ENCODE measurements at regions not wholly inside any gene's neighbourhood (a gene's known extent, or its start where the extent isn't known, plus 50 kb on each side); places are given as distances from the start of the nearest gene placed in this dataset.

DNA sequence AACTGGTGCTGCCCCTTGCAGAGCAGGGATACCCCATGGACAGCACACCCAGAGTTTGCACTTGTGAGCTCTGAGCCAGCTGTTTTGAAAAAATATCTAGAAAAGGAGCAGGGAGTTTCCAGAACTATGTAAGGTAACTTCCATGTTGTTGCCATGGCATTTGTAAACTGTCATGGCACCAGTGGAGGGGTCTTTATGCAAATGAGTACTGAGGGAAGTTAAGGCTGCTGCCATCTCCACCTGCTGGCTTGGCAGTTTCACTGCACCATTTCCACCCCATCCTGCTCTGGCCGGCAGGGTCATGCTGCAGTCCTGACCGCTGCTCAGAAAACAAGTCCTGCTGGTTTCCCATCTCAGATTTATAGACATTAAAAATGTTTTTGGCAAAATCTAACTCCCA, 52.3 kb upstream of the SNTG2 start:
- H3K79me2 ChIP-seq (ENCODE audit: control insufficient read depth, insufficient read depth, low read length, unreplicated experiment), result no peaks in the 10 kb centered on the region
- no peak overlapping the region for H3K27ac ChIP-seq (ENCODE audit: low read depth, low read length)
- H3K4me3 ChIP-seq (ENCODE audit: low read depth, low read length), result no peak overlapping the region
- no peaks in the 10 kb centered on the region for H3K27me3 ChIP-seq (ENCODE audit: insufficient read depth, low read length)
- no peaks in the 10 kb centered on the region for H3K4me1 ChIP-seq (ENCODE audit: control insufficient read depth, insufficient read depth, low read length, unreplicated experiment)
- H3K36me3 ChIP-seq (ENCODE audit: insufficient read depth, low read length), result no peaks in the 10 kb centered on the region
- H2AFZ ChIP-seq (ENCODE audit: low read length, unreplicated experiment), result no peak overlapping the region

DNA sequence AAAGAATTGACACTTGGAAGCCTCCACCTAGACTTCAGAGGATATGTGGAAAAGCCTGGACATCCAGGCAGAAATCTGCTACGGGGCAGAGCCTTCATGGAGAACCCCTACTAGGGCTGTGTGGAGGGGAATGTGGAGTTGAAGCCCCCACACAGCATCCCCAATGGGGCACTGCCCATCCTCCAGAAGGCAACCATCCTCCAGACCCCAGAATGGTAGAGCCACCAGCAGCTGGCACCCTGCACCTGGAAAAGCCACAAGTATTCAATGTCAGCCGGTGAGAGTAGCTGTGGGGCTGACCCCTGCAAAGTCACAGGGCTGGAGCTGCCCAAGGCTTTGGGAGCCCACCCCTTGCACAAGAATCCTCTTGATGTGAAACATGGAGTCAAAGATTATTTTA, 53.6 kb upstream of the SNTG2 start:
- Histone ChIP-seq H3K79me2 (ENCODE audit: control insufficient read depth, insufficient read depth, low read length, unreplicated experiment) (no peaks in the 10 kb centered on the region), H3K4me1 (ENCODE audit: control insufficient read depth, insufficient read depth, low read length, unreplicated experiment) (no peaks in the 10 kb centered on the region), H3K27me3 (ENCODE audit: insufficient read depth, low read length) (no peaks in the 10 kb centered on the region), H3K36me3 (ENCODE audit: insufficient read depth, low read length) (no peaks in the 10 kb centered on the region), H3K4me3 (ENCODE audit: low read depth, low read length) (no peak overlapping the region), H3K27ac (ENCODE audit: low read depth, low read length) (no peak overlapping the region), H2AFZ (ENCODE audit: low read length, unreplicated experiment) (no peak overlapping the region)

DNA sequence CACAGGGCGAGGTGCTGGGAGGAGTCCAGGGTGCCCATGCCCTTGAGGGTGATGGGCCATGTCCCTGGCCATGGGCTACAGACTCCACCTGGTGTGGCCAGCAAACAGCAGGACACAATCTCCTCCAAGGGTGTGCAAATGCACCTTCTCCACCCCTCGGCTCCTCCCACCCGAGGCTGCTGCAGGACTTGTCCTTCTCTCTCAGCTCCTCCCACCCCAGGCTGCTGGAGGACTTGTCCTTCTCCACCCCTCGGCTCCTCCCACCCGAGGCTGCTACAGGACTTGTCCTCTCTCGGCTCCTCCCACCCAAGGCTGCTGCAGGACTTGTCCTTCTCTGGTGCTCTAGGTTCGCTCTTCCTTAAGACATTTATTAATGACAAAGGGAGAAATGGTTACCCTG, 57.3 kb upstream of the SNTG2 start:
- no peaks in the 10 kb centered on the region for H3K4me1 ChIP-seq (ENCODE audit: control insufficient read depth, insufficient read depth, low read length, unreplicated experiment)
- no peaks in the 10 kb centered on the region for H3K27me3 ChIP-seq (ENCODE audit: insufficient read depth, low read length)
- H3K36me3 ChIP-seq (ENCODE audit: insufficient read depth, low read length), result no peaks in the 10 kb centered on the region
- H3K4me3 ChIP-seq (ENCODE audit: low read depth, low read length), result no peak overlapping the region
- no peak overlapping the region for H3K27ac ChIP-seq (ENCODE audit: low read depth, low read length)
- H2AFZ ChIP-seq (ENCODE audit: low read length, unreplicated experiment), result no peak overlapping the region
- H3K79me2 ChIP-seq (ENCODE audit: control insufficient read depth, insufficient read depth, low read length, unreplicated experiment), result no peaks in the 10 kb centered on the region

- no peak overlapping the region for H3K4me3 ChIP-seq (ENCODE audit: low read depth, low read length)
- no peak overlapping the region for H3K27ac ChIP-seq (ENCODE audit: low read depth, low read length)
- H2AFZ ChIP-seq (ENCODE audit: low read length, unreplicated experiment), result no peak overlapping the region
- no peaks in the 10 kb centered on the region for H3K4me1 ChIP-seq (ENCODE audit: control insufficient read depth, insufficient read depth, low read length, unreplicated experiment)
- H3K79me2 ChIP-seq (ENCODE audit: control insufficient read depth, insufficient read depth, low read length, unreplicated experiment), result no peaks in the 10 kb centered on the region
- H3K36me3 ChIP-seq (ENCODE audit: insufficient read depth, low read length), result no peaks in the 10 kb centered on the region
- no peaks in the 10 kb centered on the region for H3K27me3 ChIP-seq (ENCODE audit: insufficient read depth, low read length)
Observed at GRCh38 chr2:892892-893291, 57.8 kb upstream of the SNTG2 start.

DNA sequence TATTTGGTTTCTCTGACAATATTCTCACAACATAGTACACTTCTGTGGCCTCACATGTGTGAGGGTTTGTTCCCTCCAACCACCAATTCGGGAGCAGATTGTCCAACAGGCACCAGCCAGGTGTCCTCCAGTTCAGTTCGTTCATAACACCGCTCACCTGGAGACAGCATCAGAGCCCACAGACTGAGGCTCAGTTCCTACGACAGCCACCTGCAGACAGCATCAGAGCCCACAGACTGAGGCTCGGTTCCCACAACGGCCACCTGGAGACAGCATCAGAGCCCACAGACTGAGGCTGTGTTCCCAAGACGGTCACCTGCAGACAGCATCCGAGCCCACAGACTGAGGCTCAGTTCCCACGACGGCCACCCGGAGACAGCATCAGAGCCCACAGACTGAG, 58.2 kb upstream of the SNTG2 start:
- Histone ChIP-seq H2AFZ (ENCODE audit: low read length, unreplicated experiment) (no peak overlapping the region), H3K4me1 (ENCODE audit: control insufficient read depth, insufficient read depth, low read length, unreplicated experiment) (no peaks in the 10 kb centered on the region), H3K27me3 (ENCODE audit: insufficient read depth, low read length) (no peaks in the 10 kb centered on the region), H3K36me3 (ENCODE audit: insufficient read depth, low read length) (no peaks in the 10 kb centered on the region), H3K27ac (ENCODE audit: low read depth, low read length) (no peak overlapping the region), H3K79me2 (ENCODE audit: control insufficient read depth, insufficient read depth, low read length, unreplicated experiment) (no peaks in the 10 kb centered on the region), H3K4me3 (ENCODE audit: low read depth, low read length) (no peak overlapping the region)

- no peak overlapping the region for H2AFZ ChIP-seq (ENCODE audit: low read length, unreplicated experiment)
- H3K79me2 ChIP-seq (ENCODE audit: control insufficient read depth, insufficient read depth, low read length, unreplicated experiment), result no peaks in the 10 kb centered on the region
- no peak overlapping the region for H3K4me3 ChIP-seq (ENCODE audit: low read depth, low read length)
- H3K27ac ChIP-seq (ENCODE audit: low read depth, low read length), result no peak overlapping the region
- no peaks in the 10 kb centered on the region for H3K36me3 ChIP-seq (ENCODE audit: insufficient read depth, low read length)
- no peaks in the 10 kb centered on the region for H3K4me1 ChIP-seq (ENCODE audit: control insufficient read depth, insufficient read depth, low read length, unreplicated experiment)
- H3K27me3 ChIP-seq (ENCODE audit: insufficient read depth, low read length), result no peaks in the 10 kb centered on the region
Observed at GRCh38 chr2:891734-892133, 58.9 kb upstream of the SNTG2 start.

GRCh38 chr2:890791-891190, 59.9 kb upstream of the SNTG2 start:
- Histone ChIP-seq H3K79me2 (ENCODE audit: control insufficient read depth, insufficient read depth, low read length, unreplicated experiment) (no peaks in the 10 kb centered on the region), H3K4me1 (ENCODE audit: control insufficient read depth, insufficient read depth, low read length, unreplicated experiment) (no peaks in the 10 kb centered on the region), H3K27ac (ENCODE audit: low read depth, low read length) (no peak overlapping the region), H3K36me3 (ENCODE audit: insufficient read depth, low read length) (no peaks in the 10 kb centered on the region), H3K27me3 (ENCODE audit: insufficient read depth, low read length) (no peaks in the 10 kb centered on the region), H3K4me3 (ENCODE audit: low read depth, low read length) (no peak overlapping the region), H2AFZ (ENCODE audit: low read length, unreplicated experiment) (no peak overlapping the region)

- no peaks in the 10 kb centered on the region for H3K36me3 ChIP-seq (ENCODE audit: insufficient read depth, low read length)
- no peaks in the 10 kb centered on the region for H3K27me3 ChIP-seq (ENCODE audit: insufficient read depth, low read length)
- H3K4me1 ChIP-seq (ENCODE audit: control insufficient read depth, insufficient read depth, low read length, unreplicated experiment), result no peaks in the 10 kb centered on the region
- no peaks in the 10 kb centered on the region for H3K79me2 ChIP-seq (ENCODE audit: control insufficient read depth, insufficient read depth, low read length, unreplicated experiment)
- no peak overlapping the region for H3K27ac ChIP-seq (ENCODE audit: low read depth, low read length)
- H2AFZ ChIP-seq (ENCODE audit: low read length, unreplicated experiment), result no peak overlapping the region
- no peak overlapping the region for H3K4me3 ChIP-seq (ENCODE audit: low read depth, low read length)
Observed at GRCh38 chr2:890214-890613, 60.4 kb upstream of the SNTG2 start.

GRCh38 chr2:888906-889566, 61.6 kb upstream of the SNTG2 start:
- no peaks in the 10 kb centered on the region for H3K79me2 ChIP-seq (ENCODE audit: control insufficient read depth, insufficient read depth, low read length, unreplicated experiment)
- no peaks in the 10 kb centered on the region for H3K27me3 ChIP-seq (ENCODE audit: insufficient read depth, low read length)
- H3K4me3 ChIP-seq (ENCODE audit: low read depth, low read length), result no peak overlapping the region
- H3K4me1 ChIP-seq (ENCODE audit: control insufficient read depth, insufficient read depth, low read length, unreplicated experiment), result no peaks in the 10 kb centered on the region
- no peak overlapping the region for H3K27ac ChIP-seq (ENCODE audit: low read depth, low read length)
- no peaks in the 10 kb centered on the region for H3K36me3 ChIP-seq (ENCODE audit: insufficient read depth, low read length)
- H2AFZ ChIP-seq (ENCODE audit: low read length, unreplicated experiment), result no peak overlapping the region

DNA sequence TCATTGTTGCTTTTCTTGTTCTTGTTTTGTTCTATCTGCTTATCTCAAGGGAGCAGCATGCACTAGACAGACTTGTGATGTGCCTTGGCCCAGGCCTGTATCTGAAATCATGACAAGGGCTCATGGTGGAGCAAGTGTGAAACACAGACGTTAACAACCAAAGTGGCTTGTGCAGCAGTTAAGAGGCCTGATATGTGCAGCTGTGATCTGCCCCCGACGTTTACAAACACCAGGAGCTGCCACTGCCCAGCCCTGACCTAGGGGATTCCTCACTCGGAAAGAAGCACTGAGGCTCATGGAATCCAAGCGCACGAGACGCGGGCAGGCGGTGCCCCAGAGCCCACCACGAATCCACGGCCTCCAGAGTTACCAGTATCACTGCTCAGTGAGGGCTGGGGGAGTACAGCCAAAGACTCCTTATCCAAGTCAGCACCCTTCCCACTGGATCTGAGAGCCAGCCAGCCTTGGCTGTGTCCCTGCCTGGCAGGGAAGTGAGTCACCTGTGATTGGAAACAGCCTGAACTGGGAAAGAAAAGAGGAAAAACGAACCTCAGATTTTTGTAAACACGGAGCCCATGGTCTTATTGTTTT, 62.3 kb upstream of the SNTG2 start:
- no peaks in the 10 kb centered on the region for H3K79me2 ChIP-seq (ENCODE audit: control insufficient read depth, insufficient read depth, low read length, unreplicated experiment)
- no peak overlapping the region for H3K4me3 ChIP-seq (ENCODE audit: low read depth, low read length)
- no peaks in the 10 kb centered on the region for H3K27me3 ChIP-seq (ENCODE audit: insufficient read depth, low read length)
- H3K27ac ChIP-seq (ENCODE audit: low read depth, low read length), result no peak overlapping the region
- no peak overlapping the region for H2AFZ ChIP-seq (ENCODE audit: low read length, unreplicated experiment)
- no peaks in the 10 kb centered on the region for H3K4me1 ChIP-seq (ENCODE audit: control insufficient read depth, insufficient read depth, low read length, unreplicated experiment)
- no peaks in the 10 kb centered on the region for H3K36me3 ChIP-seq (ENCODE audit: insufficient read depth, low read length)

DNA sequence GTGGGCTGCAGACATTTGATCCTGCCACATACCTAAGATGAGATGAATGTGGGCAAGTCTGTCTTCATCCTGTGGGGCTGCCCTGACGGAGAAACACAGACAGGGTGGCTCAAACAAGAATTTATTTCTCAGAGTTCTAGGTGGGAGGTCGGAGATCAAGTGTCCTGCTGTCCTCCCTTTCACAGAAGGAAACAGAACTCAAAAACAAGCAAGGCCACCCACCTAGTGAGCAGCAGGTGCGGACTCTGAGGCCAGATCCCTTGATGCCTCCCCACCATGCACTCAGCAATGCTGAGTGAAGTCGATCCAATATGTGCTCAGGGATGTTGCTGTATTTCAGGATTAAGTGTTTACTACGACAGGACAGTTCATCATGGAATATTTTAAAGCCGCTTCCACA, 63.0 kb upstream of the SNTG2 start:
- H3K4me1 ChIP-seq (ENCODE audit: control insufficient read depth, insufficient read depth, low read length, unreplicated experiment), result no peaks in the 10 kb centered on the region
- no peak overlapping the region for H3K27ac ChIP-seq (ENCODE audit: low read depth, low read length)
- no peaks in the 10 kb centered on the region for H3K79me2 ChIP-seq (ENCODE audit: control insufficient read depth, insufficient read depth, low read length, unreplicated experiment)
- H2AFZ ChIP-seq (ENCODE audit: low read length, unreplicated experiment), result no peak overlapping the region
- H3K4me3 ChIP-seq (ENCODE audit: low read depth, low read length), result no peak overlapping the region
- no peaks in the 10 kb centered on the region for H3K36me3 ChIP-seq (ENCODE audit: insufficient read depth, low read length)
- no peaks in the 10 kb centered on the region for H3K27me3 ChIP-seq (ENCODE audit: insufficient read depth, low read length)

Measured in ACC112 (cell line).